ENCODE measurements at regions not wholly inside any gene's neighbourhood (a gene's known extent, or its start where the extent isn't known, plus 50 kb on each side); places are given as distances from the start of the nearest gene placed in this dataset.
A peak's percentile ranks its signal among the peaks of the same experiment; 100 is the strongest.

DNA sequence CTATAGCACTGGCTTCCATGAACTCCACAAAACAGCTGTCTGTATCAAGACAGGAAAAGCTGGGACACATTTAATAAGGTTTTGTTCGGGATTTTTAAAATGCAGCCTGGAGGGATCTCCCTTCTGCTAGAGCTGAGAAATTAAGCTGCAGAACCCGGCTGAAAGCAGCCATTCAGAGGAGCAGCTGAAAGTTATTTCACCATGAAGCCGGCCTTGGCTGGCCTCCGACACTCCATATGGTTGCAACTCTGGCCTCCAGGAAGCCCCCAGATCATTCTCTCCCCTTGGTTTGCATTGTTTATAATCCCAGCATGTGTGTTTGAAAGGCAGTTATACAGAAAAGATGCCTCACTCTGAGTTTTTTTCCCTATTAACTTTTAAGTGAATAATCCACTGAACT, 239.4 kb downstream of the SPATA18 start:
- H3K27ac Mint-ChIP-seq: no peak overlapping the region
- ChIA-PET CTCF (interaction anchor here (0.5 kb wide), 1 partner anchor 231 kb away, joined by 3 read pairs; no protein-coding TSS in a partner anchor), POLR2A (no interaction called here)
- H3K4me3 Mint-ChIP-seq: no peak overlapping the region
- ATAC-seq (no peak), DNase-seq (ENCODE audit: low spot score) (no peak)
- no peaks in the 10 kb centered on the region for H3K36me3 Mint-ChIP-seq
- no peak for TF ChIP-seq OVOL2 (CRISPR knock-in tag; IDR thresholded peaks at IDR 0.05; ENCODE audit: borderline replicate concordance)
- no peak for TF ChIP-seq MLX (CRISPR knock-in tag; IDR thresholded peaks at IDR 0.05)
- no peak for TF ChIP-seq NFATC4 (CRISPR knock-in tag; IDR thresholded peaks at IDR 0.05)
- TF ChIP-seq, protein P1, sequence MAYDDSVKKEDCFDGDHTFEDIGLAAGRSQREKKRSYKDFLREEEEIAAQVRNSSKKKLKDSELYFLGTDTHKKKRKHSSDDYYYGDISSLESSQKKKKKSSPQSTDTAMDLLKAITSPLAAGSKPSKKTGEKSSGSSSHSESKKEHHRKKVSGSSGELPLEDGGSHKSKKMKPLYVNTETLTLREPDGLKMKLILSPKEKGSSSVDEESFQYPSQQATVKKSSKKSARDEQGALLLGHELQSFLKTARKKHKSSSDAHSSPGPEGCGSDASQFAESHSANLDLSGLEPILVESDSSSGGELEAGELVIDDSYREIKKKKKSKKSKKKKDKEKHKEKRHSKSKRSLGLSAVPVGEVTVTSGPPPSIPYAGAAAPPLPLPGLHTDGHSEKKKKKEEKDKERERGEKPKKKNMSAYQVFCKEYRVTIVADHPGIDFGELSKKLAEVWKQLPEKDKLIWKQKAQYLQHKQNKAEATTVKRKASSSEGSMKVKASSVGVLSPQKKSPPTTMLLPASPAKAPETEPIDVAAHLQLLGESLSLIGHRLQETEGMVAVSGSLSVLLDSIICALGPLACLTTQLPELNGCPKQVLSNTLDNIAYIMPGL (CRISPR knock-in tag; IDR thresholded peaks at IDR 0.05): no peak
- no peak for TF ChIP-seq E2F4 (CRISPR knock-in tag; IDR thresholded peaks at IDR 0.05; ENCODE audit: borderline replicate concordance, low read depth)
- TF ChIP-seq PREB (CRISPR knock-in tag; IDR thresholded peaks at IDR 0.05; ENCODE audit: borderline replicate concordance): no peak
- TF ChIP-seq, protein P2, sequence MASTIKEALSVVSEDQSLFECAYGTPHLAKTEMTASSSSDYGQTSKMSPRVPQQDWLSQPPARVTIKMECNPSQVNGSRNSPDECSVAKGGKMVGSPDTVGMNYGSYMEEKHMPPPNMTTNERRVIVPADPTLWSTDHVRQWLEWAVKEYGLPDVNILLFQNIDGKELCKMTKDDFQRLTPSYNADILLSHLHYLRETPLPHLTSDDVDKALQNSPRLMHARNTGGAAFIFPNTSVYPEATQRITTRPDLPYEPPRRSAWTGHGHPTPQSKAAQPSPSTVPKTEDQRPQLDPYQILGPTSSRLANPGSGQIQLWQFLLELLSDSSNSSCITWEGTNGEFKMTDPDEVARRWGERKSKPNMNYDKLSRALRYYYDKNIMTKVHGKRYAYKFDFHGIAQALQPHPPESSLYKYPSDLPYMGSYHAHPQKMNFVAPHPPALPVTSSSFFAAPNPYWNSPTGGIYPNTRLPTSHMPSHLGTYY (CRISPR knock-in tag; IDR thresholded peaks at IDR 0.05): no peak
- no peak for TF ChIP-seq TEAD1 (CRISPR knock-in tag; IDR thresholded peaks at IDR 0.05)
- TF ChIP-seq NR2C2 (CRISPR knock-in tag; IDR thresholded peaks at IDR 0.05): no peak
- TF ChIP-seq ESRRA (CRISPR knock-in tag; IDR thresholded peaks at IDR 0.05; ENCODE audit: borderline replicate concordance): no peak
- TF ChIP-seq ZNF232 (CRISPR knock-in tag; IDR thresholded peaks at IDR 0.05): no peak
- H3K27me3 Mint-ChIP-seq (ENCODE audit: low read depth): no peaks in the 10 kb centered on the region
- no peaks in the 10 kb centered on the region for H3K4me1 Mint-ChIP-seq
- H3K9me3 Mint-ChIP-seq: no peaks in the 10 kb centered on the region

GRCh38 chr4:52292245-52292644, 241.1 kb downstream of the SPATA18 start:
- peak; percentile 48; the same call in 1 of the 2 replicates for ATAC-seq
- no peaks in the 10 kb centered on the region for H3K27me3 Mint-ChIP-seq (ENCODE audit: low read depth)
- no peaks in the 10 kb centered on the region for H3K4me1 Mint-ChIP-seq
- no peak overlapping the region for H3K4me3 Mint-ChIP-seq
- no peaks in the 10 kb centered on the region for H3K36me3 Mint-ChIP-seq
- DNase-seq (ENCODE audit: low spot score): no peak
- H3K27ac Mint-ChIP-seq: no peak overlapping the region
- POLR2A ChIA-PET: no interaction called here
- no peaks in the 10 kb centered on the region for H3K9me3 Mint-ChIP-seq
- TF ChIP-seq CBFB (CRISPR knock-in tag; IDR thresholded peaks at IDR 0.05; ENCODE audit: low read depth) (no peak), MAX (CRISPR knock-in tag; IDR thresholded peaks at IDR 0.05) (no peak), SP1 (CRISPR knock-in tag; conservative IDR thresholded peaks at IDR 0.05) (no peak), ZBTB21 (CRISPR knock-in tag; IDR thresholded peaks at IDR 0.05; ENCODE audit: borderline replicate concordance) (no peak), IRF2 (CRISPR knock-in tag; IDR thresholded peaks at IDR 0.05; ENCODE audit: borderline replicate concordance, low read depth) (no peak), RELA (CRISPR knock-in tag; IDR thresholded peaks at IDR 0.05; ENCODE audit: borderline replicate concordance) (no peak), STAT6 (CRISPR knock-in tag; conservative IDR thresholded peaks at IDR 0.05; ENCODE audit: low read depth) (no peak)
- CTCF ChIA-PET: interaction anchor here (1.2 to 1.6 kb wide), 2 partner anchors 84 to 179 kb away, joined by 3 to 7 read pairs; no protein-coding TSS in a partner anchor
